Uterus (tissue), 2 donors: ENCODE measurements at regions not wholly inside any gene's neighbourhood (a gene's known extent, or its start where the extent isn't known, plus 50 kb on each side); places are given as distances from the start of the nearest gene placed in this dataset.

ENCODE experiments used
- CTCF ChIP-seq, 4 experiments: fragments of 200-600 bp in 2 of 4; fragments of 450-650 bp in 2 of 4; sonication (generic) in 2 of 4; IDR thresholded peaks; one replicate each; pipeline ENCODE4 v1.5.1; 2016 to 2019; ENCODE audit warnings: antibody characterized with exemption in 4 of 4, mild to moderate bottlenecking in 2 of 4, moderate library complexity in 1 of 4
- POLR2A ChIP-seq, 2 donors: fragments of 450-650 bp; IDR thresholded peaks; one replicate each; pipeline ENCODE4 v1.6.1; 2016; ENCODE audit warnings: antibody characterized with exemption in 2 of 2, mild to moderate bottlenecking in 1 of 2, moderate library complexity in 1 of 2

- no peak for TF ChIP-seq CTCF (IDR thresholded peaks at IDR 0.05)
- TF ChIP-seq POLR2A (IDR thresholded peaks at IDR 0.05) = no peak
Measured at GRCh38 chr6:150496629-150497028, 103.1 kb upstream of the PLEKHG1 start.
